ENCODE measurements at regions not wholly inside any gene's neighbourhood (a gene's known extent, or its start where the extent isn't known, plus 50 kb on each side); places are given as distances from the start of the nearest gene placed in this dataset.

DNA sequence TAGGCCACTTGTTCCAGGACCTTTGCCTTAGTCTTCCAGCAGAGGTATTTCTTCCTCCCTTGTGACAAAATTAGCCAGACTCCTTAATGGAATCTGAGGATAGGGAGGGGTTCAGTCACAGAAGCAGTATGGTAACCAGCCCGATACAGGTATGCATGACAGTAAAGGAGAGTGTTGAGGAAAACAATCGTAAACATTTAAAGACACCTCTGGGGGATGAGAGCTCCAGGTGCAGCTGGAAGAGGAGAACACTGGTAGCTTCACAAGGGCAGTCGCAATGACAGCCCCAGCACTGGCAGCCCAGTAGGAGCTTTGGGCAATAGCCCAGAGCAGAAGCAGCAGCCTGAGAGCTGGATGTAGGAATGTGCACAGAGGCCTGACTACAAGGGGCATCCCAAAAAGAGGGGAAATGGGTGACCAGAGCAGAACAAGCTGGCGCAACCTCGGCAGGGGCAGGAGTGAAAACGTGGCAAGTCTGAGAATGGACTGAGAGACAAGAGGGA, 344.9 kb upstream of the JAG1 start:
- no peak for TF ChIP-seq XBP1 (CRISPR knock-in tag; IDR thresholded peaks at IDR 0.05)
- TF ChIP-seq ZBTB7A (CRISPR knock-in tag; IDR thresholded peaks at IDR 0.05): no peak
- no peak for TF ChIP-seq ESRRA (CRISPR knock-in tag; IDR thresholded peaks at IDR 0.05; ENCODE audit: low read depth)
- TF ChIP-seq TOE1 (CRISPR knock-in tag; IDR thresholded peaks at IDR 0.05): no peak
- no peak for TF ChIP-seq ZNF335 (CRISPR knock-in tag; IDR thresholded peaks at IDR 0.05)
- no peak for TF ChIP-seq ZNF207 (IDR thresholded peaks at IDR 0.05; ENCODE audit: borderline replicate concordance)
- TF ChIP-seq EP300 (IDR thresholded peaks at IDR 0.05; ENCODE audit: low read depth in 2 of 2, low read length in 2 of 2): no peak
- no peak for TF ChIP-seq EP300 (CRISPR knock-in tag; IDR thresholded peaks at IDR 0.05; ENCODE audit: borderline replicate concordance)
- TF ChIP-seq ZSCAN29 (CRISPR knock-in tag; conservative IDR thresholded peaks at IDR 0.05): no peak
- no peak for TF ChIP-seq KLF11 (CRISPR knock-in tag; IDR thresholded peaks at IDR 0.05)
- TF ChIP-seq, protein P1, sequence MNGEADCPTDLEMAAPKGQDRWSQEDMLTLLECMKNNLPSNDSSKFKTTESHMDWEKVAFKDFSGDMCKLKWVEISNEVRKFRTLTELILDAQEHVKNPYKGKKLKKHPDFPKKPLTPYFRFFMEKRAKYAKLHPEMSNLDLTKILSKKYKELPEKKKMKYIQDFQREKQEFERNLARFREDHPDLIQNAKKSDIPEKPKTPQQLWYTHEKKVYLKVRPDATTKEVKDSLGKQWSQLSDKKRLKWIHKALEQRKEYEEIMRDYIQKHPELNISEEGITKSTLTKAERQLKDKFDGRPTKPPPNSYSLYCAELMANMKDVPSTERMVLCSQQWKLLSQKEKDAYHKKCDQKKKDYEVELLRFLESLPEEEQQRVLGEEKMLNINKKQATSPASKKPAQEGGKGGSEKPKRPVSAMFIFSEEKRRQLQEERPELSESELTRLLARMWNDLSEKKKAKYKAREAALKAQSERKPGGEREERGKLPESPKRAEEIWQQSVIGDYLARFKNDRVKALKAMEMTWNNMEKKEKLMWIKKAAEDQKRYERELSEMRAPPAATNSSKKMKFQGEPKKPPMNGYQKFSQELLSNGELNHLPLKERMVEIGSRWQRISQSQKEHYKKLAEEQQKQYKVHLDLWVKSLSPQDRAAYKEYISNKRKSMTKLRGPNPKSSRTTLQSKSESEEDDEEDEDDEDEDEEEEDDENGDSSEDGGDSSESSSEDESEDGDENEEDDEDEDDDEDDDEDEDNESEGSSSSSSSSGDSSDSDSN (CRISPR knock-in tag; IDR thresholded peaks at IDR 0.05): no peak
- no peak for TF ChIP-seq PCBP2 (optimal IDR thresholded peaks at IDR 0.05; ENCODE audit: low read depth, low read length, poor library complexity, severe bottlenecking)
- TF ChIP-seq YY1 (IDR thresholded peaks at IDR 0.05; ENCODE audit: insufficient read depth, insufficient replicate concordance, low read depth, low read length): no peak
- no peak for TF ChIP-seq SALL2 (CRISPR knock-in tag; IDR thresholded peaks at IDR 0.05)
